ENCODE measurements at regions not wholly inside any gene's neighbourhood (a gene's known extent, or its start where the extent isn't known, plus 50 kb on each side); places are given as distances from the start of the nearest gene placed in this dataset.
"Not testable (repeated sequence)": the region's sequence is repeated elsewhere in the genome, so short reads cannot be mapped to it uniquely, and the experiment has no call there.

DNA sequence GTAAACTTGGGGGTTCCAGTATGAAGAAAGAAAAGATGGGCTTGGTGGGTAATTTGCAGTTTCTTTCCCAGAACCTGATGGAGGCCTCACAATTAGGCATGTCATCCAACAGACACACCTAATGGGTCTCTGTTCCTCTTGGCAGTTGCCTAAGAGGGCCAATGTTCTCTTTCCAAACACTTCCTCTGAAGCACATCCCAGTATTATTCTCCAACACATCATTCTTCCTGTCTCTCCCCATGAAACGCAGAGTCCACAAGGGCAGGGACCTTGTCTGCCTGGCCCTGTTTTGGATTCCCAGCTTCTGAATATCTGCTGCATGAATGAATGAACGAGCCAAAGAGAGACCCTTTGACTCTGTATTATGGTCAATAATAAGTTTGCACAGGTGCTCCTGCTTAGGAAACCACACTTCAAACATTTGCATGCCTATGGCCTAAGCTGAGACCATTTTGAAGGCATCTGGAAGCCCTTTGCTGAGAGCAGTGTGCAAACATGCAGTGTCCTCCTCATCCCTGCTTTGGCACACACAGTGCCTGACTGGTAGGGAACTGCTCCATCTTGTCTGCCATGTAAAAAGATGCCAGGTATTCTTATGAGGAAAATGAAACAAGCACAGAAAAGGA is 100.9 kb upstream of the CHST15 start:
- DNase-seq (ENCODE audit: low read depth in 3 of 3, low spot score in 2 of 3), result no peak

DNA sequence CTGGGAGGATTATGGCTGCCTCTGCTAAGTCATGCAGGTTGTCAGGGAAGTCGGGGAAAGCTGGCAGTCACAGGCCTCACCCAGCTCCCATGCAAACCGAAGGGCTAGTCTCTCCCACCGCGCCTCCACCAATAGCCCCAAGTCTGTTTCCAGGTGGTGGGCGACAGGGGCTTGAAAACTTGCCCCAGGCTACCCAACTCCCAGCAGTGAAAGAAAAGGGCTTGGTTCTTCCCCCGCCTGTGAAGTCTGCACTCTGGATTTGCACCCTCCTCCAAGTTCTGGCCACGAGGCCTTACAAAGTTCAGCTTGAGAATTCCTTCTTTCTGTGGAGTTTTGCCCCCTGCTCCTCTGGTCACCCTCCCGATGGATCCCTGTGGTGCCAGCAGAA is 99.9 kb upstream of the CHST15 start:
- no peak for DNase-seq (ENCODE audit: low read depth in 3 of 3, low spot score in 2 of 3)

DNA sequence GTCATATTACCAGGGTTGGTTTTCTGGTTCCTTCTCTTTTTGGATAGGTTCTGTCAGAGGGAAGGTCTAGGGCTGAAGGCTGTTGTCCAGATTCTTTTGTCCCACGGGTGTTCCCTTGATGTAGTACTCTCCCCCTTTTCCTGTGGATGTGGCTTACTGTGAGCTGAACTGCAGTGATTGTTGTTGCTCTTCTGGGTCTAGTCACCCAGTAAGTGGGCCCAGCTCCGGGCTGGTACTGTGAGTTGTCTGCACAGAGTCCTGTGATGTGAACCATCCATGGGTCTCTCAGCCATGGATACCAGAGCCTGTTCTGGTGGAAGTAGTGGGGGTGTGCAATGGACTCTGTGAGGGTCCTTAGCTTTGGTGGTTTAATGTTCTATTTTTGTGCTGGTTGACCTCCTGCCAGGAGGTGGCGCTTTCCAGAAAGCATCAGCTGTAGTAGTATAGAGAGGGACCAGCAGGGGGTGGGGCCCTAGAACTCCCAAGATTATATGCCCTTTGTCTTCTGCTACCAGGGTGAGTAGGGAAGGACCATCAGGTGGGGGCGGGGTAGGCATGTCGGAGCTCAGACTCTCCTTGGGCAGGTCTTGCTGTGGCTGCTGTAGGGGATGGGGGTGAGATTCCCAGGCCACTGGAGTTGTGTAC is 99.4 kb upstream of the CHST15 start:
- DNase-seq (ENCODE audit: low read depth in 3 of 3, low spot score in 2 of 3), result not testable (repeated sequence)

DNA sequence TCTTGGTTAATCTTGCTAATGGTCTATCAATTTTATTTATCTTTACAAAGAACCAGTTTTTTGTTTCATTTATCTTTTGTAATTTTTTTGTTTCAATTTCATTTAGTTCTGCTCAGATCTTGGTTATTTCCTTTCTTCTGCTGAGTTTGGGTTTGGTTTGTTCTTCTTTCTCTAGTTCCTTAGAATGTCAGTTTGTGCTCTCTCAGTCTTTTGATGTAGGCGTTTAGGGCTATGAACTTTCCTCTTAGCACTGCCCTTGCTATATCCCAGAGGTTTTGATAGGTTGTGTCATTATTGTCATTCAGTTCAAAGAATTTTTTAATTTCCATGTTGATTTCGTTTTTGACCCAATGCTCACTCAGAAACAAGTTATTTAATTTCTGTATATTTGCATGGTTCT is 97.1 kb upstream of the CHST15 start:
- DNase-seq (ENCODE audit: low read depth in 3 of 3, low spot score in 2 of 3), result not testable (repeated sequence)

DNA sequence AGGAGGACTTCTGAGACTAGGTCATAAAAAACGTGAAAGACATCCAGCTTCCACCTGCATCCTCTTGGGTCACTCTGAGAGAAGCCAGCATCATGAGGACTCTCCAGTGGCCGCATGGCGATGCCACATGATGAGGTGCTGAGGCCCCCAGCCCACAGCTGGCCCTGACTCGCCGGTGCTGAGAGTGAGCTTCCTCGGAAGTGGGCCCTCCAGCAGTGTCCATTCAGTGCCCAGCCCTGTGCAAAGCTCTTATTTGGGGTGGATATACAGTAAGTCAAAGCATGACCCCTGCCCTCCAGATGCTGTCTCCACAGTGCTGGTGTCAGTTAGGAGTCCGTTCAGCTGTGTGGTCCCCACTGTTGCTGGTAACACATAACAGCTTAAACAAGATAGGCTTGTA is 93.6 kb upstream of the CHST15 start:
- DNase-seq (ENCODE audit: low read depth in 3 of 3, low spot score in 2 of 3), result no peak

DNA sequence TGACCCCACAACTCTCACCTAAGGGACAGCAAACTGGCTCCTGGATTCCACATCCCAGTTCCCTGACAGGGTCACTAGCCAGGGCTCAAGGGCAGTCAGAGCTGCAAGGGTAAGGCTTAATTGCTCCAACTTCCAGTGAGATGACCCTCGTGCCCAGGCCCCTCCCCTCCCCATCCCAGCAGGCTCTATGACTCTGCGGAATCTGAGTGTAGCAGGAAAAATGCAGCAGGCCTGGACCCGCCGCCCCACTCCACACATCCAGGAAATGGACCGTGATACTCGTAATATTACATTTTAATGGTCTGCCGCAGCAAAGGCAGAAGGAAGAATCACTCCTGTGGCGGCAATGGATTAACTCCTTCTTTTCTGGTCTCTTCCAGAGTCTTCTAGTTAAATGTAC is 91.7 kb upstream of the CHST15 start:
- no peak for DNase-seq (ENCODE audit: low read depth in 3 of 3, low spot score in 2 of 3)

DNA sequence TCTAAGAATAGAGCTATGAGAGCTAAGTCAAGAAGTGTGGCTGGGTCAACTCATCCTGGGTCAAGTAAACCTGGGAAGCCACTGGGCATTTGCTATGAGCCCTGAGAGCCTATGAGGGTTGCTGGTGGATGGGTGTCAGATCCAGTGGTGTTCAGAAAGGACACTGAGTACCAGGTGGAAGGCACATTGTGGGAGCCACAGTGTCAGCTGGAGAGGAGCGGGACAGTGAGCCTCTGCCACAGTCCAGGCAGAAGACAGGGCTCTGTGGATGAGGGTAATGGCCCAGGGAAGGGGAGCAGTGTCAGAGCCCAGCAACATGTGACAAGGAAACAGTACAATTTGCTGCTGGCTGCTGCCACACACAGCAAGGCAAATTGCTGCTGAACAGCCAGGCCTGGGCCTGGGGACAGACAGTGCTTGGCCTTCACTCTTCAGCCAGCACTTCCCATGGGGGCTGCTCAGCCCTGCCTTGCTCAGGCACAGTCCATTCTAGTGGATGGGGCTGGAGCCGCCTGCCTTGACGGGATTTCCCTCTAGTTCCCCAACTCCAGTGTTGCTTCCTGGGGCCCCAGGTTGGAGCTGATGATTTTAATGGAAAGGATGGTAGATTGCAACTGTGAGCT is 90.9 kb upstream of the CHST15 start:
- DNase-seq (ENCODE audit: low read depth in 3 of 3, low spot score in 2 of 3), result no peak

DNA sequence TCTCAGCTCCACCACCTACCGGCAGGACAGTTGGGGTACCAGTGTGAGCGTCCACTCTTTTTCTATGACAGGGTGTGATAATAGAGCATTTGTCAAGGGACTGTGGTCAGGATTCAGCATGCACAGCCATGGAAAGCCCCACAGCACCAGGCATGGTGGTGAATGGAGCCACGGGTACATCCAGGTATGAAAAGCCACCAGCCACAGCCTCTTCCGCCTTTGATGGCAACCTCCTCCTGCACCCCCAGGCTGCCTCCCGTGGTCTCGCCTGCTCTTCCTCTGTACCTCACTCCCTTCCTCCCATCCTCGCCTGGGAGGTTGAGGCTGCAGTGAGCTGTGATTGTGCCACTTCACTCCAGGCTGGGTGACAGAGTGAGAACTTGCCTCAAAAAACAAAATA is 90.2 kb upstream of the CHST15 start:
- DNase-seq (ENCODE audit: low read depth in 3 of 3, low spot score in 2 of 3), result no peak

DNA sequence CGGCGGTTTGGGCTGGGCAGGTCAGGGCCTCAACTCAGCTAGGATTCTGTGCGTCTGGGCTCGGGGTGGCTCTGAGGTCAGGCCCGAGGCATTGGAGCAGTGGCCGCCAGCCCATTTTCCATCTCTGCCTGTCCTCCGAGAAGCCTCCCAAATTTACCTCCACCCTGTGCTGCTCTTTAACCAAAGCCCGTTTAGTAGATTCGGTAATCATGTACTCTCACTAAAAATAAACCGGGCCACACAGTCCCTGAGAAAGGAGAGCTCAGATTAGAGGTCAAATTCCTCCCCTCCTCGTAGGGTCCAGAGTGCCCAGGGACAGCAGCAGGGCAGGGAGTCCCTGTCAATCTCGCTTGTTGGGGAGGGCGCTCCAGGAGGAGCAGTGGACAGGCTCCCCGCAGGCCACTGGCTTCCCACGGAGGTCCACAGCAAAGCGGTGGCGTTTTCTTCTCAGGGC is 88.7 kb upstream of the CHST15 start:
- DNase-seq (ENCODE audit: low read depth in 3 of 3, low spot score in 2 of 3), result no peak

DNA sequence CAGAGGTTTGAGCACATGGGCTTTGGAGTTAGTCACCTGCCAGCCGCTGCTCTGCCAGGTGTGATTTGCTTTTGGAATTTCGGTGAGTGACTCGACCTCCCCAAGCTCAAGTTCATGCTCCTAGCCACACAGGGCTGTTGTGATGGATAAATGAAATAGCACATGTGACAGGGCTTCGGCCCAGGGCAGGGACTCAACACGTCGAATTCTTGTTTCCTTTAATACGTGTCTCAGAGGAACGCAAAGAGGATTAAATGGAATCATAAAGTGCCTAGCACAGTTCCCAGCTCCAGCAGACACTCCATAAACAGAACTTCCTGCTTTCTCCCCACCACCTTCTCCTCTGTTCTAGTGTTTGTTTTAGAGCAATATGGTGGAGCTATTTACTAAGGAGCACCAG is 88.3 kb upstream of the CHST15 start:
- no peak for DNase-seq (ENCODE audit: low read depth in 3 of 3, low spot score in 2 of 3)

DNA sequence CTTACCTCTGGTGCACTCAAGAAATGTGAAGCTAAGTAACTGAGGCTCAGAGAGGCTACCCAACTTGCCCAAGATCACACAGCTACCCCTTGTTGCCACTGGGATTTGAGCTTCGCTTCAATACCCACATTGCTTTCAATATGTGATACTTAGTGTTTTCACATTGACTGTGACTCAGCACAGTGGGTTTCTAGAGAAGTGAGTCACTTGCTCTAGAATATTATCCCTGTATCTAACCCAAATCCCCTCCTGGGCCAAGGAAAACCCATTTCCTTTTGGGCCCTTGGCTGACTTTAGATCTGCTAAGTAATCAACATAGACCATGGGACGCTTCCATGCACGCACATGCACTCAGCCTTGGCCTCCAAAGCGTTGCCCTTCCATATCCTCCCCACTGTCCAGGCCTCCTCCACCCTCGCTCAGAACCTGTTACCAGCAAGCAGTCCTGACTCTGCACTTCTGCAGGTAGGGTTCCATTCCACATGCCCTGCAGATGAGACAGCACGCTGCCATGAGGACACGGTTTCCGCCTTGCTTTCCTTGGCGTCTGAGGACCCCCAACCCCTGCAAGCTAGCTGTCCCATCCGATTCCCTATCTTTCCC is 87.7 kb upstream of the CHST15 start:
- no peak for DNase-seq (ENCODE audit: low read depth in 3 of 3, low spot score in 2 of 3)

DNA sequence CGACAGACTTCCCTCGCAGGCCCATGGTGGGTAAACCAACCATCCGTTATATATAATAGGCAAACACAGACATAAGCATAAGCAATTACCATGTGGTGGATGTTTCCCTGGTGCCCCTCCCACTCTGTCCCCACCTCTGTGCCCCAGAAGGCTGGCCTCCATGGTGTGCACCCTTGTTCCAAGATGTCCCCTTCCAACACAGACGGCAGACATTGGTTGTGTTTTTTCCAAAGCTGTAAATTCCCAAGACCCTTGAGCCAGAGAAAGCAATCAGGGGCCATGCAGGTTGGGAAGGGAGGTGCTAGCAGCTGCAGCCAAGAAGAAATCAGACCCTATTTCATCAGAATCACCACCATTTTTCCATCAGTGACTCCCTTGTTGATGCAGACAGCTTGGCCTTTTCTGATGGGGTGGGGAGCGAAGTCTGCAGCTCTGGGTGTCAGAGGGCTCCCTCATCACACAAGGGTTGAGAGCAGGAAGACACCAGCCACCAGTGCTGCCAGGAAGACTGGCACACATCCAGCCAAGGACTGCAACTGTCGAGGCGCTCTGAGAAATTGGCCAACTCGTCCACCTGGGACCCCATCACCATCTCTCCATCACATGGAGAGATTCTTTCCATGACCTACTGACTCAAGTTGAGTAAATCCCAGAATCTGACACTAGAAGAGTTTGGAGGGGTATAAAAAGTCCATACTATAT is 86.8 kb upstream of the CHST15 start:
- DNase-seq (ENCODE audit: low read depth in 3 of 3, low spot score in 2 of 3), result no peak

DNA sequence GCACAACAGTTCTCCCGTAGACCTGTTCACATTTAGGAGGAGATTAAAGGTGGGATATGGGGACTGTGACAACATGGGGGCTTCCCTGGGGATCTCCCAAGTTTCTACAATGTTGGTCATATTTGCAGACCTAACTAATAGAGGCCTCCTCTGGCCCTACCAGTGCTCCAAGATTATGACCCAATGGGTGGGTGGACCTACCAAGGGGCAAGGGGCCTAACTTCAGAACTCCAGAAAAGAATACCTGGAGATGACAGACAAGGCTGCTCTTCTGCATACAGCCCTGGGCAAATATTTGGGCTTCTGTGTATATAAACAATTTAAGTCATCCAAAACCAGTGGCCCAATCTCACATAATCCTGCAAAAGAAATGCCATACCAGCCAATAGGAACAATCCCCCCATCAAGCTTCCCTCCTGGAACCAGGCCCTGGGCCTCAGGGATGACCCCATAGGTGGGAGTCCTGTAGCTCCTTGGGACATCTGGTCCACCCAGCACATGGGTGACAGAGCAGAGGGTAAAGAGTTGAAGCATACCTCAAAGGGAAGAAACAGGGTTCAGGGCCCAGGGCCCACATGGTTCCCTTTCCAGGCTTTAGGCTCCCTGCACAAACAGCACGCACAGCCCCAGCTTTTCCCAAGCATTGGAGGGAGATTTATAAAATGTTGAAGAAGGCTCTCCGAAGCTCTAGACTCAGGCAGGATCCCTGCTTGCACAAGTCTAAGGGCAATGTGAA is 86.1 kb upstream of the CHST15 start:
- DNase-seq (ENCODE audit: low read depth in 3 of 3, low spot score in 2 of 3), result no peak

DNA sequence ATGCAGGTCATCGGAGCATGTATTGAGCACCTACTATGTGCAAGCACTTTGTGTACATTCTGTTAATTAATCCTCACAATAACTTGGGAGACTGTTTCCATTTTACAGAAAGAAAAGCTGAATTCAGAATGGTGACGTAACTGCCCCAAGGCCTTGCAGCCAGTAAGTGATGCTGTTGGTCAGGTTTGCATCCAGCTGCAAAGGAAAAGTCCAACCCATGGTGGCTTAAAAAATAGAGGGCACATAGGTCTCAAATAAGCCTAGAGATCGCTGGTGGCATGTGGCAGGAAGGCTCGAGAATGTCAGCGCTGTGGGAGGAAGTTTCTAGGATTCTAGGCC is 83.8 kb upstream of the CHST15 start:
- no peak for DNase-seq (ENCODE audit: low read depth in 3 of 3, low spot score in 2 of 3)

DNA sequence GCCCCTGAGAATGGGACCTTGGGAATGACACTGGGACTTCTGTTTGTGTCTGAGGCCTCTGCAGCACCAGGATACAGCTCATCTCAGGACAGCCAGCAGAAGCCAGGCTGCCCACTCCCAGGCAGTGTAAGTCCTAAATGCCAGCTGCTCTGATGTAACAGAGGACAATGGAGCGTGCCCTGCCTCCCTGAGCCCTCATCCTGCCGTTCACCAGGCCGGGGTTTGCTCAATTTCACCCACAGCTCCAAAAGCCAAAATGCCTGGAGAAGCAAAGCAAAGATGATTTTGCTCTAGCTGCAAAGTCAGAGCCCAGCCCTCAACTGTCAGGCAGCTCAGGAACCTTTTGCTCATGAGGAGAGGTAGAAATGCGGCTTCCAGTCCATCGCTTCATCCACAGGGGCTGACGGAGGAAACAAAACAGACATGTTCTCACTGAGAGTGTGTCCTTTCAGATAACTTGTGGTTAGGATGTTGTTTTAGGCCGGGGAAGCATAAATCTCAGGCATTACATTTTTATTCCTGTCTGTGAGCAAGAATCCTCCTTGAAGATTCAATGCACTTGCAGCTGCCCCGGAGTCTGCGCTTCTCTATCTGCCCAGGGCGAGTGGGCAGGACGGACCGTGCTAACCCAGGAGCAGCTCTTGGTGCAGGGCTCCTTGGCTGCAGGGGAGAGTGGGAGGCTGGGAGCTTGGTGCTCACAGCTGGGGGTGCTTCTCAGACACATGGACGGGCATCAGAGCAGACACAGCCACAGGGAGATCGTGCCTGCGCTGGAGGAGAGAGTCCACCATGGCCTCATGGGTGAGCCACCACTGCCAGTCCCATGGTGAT is 83.2 kb upstream of the CHST15 start:
- no peak for DNase-seq (ENCODE audit: low read depth in 3 of 3, low spot score in 2 of 3)

DNA sequence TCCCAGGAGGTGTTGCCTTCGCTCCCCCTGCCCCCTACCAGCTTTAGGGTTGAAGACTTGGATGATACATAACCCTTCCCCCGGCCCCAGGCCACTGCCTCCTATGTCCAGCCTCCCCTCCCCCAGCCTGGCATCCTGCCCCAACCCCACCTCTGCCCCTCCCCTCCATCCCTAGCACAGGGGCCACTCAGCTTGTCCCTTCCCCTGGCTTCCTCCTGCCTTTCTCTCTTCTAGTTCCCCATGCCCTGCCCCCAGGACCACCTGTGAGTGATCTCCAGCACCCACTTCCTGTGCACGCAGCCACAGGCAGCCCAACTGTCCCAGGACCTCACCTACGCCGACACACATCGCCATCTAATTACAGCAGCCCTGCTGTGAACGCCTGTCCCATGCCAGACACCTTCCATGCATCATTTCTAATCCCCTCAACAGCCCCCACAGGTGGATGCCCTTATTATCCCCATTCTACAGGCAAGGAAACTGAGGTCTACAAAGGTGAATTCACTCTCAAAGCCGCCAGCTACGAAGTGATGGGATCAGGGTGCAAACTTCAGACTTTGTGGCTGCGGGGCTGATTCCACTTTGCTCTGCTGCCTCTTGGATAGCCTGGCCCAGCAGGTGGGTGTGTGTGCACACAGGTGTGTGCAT is 82.4 kb upstream of the CHST15 start:
- no peak for DNase-seq (ENCODE audit: low read depth in 3 of 3, low spot score in 2 of 3)

DNA sequence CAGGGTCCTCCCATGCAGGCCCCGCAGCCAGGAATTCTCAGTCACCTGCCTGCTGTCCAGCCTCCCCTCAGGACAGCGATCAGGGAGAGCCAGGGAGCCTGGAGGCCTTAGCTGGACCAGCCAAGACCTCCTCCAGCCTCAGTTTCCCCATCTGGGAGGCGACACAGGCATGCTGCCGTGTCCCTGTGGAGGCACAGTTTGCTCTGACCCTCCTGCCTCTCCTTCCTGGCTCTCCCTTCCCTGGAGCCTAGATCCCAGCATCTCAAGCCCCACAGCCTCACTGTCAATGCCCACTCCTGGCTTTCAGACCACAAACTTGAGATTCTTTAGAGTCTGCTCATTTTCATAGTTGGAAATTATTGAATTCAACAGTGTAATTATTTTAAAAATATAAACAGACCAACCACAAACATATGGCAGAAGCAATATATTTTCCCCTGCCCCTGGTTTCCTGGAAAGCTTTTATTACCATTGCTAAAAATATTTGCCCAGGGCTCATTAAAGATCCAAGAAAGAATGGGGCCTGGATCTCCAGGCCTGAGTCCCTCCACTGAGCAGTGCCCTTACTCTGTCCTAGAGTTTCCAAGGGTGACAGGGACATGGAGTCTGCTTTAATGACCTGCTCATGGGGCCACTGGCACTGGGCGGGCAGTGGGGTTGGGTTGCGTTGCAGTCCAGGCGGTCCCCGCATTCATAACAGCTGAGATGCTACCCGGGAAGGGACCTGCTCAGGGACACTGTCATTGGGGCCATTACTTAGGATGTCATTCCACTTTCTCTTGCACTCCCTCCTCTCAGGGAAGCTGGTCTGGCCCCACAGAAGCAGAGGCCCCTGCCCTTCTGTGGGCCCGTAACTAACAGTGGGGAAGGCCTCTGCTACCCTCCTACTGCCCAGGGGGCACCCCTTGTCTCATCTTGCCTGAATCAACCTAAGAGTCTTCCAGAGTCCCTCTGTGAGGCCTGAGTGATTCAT is 81.6 kb upstream of the CHST15 start:
- no peak for DNase-seq (ENCODE audit: low read depth in 3 of 3, low spot score in 2 of 3)

DNA sequence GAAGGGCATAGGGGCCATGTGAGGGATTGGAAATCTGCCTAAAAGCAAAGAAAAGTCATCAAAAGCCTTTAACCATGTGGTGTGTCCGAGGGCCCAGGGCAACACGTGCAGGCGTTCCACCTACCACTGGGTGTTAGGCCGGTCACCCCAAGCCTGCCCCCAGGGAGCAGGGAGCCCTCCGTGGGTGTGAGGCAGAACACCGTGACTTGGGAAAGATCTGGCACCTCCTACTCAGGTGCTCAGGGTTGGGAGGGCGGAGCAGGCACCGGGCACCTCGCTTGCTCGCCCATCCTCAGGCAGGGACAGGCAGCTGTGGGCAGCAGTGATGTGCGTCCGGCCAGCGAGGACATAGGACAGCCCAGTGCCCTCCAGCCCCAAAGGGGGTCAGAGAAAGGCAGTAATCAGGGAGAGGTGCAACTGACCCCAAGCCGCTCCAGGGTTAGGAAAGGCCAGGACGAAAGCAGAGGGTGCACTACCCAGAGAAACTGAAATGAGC is 80.7 kb upstream of the CHST15 start:
- no peak for DNase-seq (ENCODE audit: low read depth in 3 of 3, low spot score in 2 of 3)
